Neural progenitor cell (in vitro differentiated cells): ENCODE measurements at regions not wholly inside any gene's neighbourhood (a gene's known extent, or its start where the extent isn't known, plus 50 kb on each side); places are given as distances from the start of the nearest gene placed in this dataset.

Experiments used
- CTCF ChIP-seq: fragments of 200-600 bp; sonication (generic); IDR thresholded peaks from 2 replicates; pipeline ENCODE4 v1.5.1; 2017; ENCODE audit warnings: antibody characterized with exemption, mild to moderate bottlenecking
- EZH2 ChIP-seq: fragments of 200-600 bp; sonication (generic); IDR thresholded peaks from 2 replicates; pipeline ENCODE4 v1.6.1; 2017; ENCODE audit warnings: antibody characterized with exemption, mild to moderate bottlenecking, moderate library complexity

GRCh38 chr7:149377386-149377785, 83.5 kb downstream of the ZNF777 start:
- TF ChIP-seq CTCF (no peak), EZH2 (no peak)
